Fibroblast of upper back skin (primary cell): ENCODE measurements at regions not wholly inside any gene's neighbourhood (a gene's known extent, or its start where the extent isn't known, plus 50 kb on each side); places are given as distances from the start of the nearest gene placed in this dataset.
"Not testable (repeated sequence)": the region's sequence is repeated elsewhere in the genome, so short reads cannot be mapped to it uniquely, and the experiment has no call there.

ENCODE experiments used
- DNase-seq: peaks from one replicate; pipeline ENCODE4 v3.0.0-alpha.2; 2013

DNA sequence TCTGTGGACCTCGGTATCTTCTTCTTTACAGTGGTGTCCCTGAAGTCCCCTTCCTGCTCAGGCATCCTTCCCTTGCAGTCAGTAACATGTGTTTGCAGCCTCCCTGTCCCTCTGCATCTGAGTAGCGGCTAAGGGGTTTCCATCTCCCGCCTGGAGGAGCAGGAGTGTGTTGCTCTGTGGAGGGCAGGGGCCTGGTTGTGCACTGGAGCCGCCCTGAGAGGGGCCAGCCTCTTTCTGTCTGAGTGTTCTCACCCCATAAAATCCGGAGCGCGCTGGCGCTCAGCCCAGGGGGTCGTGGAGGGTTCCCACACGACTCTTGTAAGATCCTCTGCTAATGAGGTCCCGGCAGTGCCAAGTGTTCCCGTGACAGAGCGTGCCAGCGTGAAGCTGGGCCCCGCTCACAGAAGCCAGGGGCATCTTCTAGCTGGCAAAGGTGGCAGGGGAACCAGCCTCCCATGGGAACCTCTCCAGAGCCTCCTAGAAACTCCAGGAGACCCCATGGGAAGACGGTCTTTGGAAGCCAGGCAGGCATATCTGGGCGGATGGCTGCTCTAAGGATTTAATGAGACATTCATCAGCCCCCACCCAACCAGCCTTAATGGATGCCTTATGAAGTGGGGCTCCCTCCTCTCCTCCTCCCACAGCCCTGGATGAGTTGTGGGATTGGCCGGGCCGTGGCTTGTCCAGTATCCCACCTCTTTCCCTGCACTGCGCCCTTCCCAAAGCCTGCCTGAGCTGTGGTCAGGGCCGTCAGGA is 91.4 kb upstream of the GSE1 start:
- no peak for DNase-seq

- DNase-seq: no peak
Measured at GRCh38 chr16:85522308-85522841, 90.7 kb upstream of the GSE1 start.

DNA sequence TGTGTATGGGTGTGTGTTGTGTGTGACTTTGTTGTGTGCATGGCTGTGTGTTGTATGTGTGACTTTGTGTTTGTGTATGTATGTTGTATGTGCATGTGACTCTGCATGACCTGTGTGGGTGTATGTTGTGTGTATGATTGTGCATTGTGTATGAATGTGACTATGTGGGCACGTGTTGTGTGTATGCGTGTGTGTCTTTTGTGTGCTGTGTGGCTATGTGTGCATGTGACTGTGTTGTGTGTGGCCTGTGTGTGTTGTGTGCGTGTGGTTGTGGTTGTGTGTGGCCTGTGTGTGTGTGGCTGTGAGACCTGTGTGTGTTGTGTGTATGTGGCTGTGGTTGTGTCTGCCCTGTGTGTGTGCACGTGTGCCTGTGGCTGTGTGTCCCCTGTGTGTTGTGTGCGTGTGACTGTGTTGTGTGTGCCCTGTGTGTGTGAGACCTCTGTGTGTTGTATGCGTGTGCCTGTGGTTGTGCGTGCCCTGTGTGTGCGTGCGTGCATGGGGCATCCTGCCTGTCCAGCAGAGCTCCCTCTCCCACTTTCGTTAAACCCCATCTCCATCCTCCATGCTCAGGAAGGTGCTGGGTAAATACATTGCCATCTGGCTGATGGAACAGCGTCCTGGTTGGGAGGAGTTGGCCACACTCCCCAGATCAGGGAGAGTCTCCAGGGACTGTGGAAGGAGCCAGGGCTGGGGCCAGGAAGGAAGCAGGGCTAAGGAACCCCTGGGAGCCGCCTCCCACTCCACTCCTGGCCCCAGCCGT is 90.1 kb upstream of the GSE1 start:
- DNase-seq: peak; percentile 71

- DNase-seq: peak; percentile 49
Measured at GRCh38 chr16:85523602-85524364, 89.3 kb upstream of the GSE1 start.

- DNase-seq: no peak
Measured at GRCh38 chr16:85524365-85524629, 88.8 kb upstream of the GSE1 start.

GRCh38 chr16:85524630-85525419 is 88.3 kb upstream of the GSE1 start:
- DNase-seq: no peak

DNA sequence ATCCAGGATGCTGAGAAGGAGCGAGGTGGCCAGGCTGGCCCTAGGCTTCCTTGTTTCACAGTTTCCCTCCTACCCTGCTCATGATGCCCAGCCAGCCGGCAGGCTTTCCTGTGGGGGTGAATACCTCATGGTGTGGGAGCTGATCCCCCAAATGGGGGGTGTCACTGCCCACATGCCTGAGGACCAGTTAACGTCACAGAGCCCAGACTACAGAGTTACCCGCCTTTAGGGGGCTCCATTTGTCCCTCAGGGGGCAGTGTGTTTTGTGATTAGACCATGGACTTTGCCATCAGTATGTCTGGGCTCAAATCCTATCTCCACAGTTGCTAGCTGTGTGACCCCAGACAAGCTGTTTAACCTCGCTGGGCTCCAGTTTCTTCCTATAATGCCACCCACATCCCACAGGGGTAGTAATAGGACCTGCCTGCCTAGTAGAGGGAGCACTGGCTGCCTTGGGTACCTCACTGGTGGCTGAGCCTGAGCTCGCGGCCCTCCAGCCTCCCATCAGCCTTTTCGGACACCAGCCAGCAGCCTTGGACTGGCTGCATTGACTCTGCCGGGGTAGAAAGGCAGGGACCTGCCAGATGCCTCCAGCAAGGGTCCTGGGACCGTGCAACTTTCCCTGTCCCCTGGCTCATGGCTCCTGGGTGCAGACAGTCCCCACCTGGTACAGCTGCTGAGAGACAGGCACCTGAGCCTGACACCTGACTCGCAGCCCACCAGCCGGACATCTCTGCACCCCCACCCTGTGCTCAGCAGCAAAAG is 87.5 kb upstream of the GSE1 start:
- no peak for DNase-seq

GRCh38 chr16:85526185-85526974 is 86.7 kb upstream of the GSE1 start:
- no peak for DNase-seq

DNA sequence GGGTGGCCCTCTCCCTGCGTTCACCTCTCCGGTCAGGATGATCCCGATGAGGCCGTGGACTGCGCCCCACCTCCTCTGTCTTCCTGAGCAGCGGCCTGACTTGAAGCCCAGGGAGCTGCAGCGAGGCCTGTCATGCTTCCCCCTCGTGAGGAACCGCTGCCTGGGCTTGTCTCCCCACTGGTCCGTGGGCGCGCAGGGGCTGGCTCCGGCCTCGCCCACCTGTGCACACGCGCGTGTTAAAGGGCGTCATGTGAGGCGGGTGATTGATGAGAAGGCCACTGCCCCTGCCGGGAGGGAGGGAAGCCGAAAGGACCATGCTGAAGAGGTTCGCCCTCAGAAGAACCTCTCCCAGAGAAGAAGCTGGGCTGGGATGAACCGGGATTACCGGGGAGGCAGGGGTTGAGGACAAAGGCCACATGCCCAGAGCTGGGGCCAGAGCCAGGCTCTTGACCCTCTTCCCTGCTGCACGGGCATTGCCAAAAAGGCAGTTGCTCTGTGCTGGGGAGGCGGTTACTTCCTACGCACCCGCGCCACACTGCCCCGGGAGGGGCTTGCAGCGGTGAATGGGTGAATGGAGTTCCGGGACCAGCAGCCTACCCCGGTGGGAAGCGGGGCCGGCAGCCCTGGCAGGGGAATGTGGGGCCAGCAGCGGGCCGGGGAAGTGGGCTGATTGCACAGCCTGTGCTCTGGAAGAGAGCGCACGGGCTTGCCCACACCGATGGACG is 85.9 kb upstream of the GSE1 start:
- no peak for DNase-seq

DNA sequence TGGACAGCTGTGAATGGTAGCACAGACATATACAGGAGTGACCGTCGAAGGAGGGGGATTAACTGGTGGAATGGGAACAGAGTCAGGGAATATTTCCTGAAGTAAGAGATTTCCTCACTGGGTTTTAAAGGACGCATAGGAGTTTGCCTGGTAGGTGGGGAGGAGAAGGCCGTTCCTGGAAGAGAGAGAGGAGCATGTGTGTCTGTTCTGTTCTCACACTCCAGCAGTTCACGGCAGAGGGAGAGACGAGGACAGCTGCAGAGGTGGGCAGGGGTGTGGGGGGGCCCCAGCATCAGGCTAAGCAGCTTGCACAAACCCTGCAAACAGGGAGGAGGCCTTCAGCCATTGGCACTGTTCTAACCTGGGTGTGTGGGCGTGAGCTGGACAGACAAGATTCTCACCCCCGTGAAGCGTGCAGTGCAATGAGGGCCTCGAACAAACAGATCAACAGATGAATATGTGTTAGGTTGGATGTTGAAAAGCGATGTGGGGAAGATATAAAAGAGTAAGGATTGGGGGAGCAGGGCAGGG is 85.3 kb upstream of the GSE1 start:
- no peak for DNase-seq

DNA sequence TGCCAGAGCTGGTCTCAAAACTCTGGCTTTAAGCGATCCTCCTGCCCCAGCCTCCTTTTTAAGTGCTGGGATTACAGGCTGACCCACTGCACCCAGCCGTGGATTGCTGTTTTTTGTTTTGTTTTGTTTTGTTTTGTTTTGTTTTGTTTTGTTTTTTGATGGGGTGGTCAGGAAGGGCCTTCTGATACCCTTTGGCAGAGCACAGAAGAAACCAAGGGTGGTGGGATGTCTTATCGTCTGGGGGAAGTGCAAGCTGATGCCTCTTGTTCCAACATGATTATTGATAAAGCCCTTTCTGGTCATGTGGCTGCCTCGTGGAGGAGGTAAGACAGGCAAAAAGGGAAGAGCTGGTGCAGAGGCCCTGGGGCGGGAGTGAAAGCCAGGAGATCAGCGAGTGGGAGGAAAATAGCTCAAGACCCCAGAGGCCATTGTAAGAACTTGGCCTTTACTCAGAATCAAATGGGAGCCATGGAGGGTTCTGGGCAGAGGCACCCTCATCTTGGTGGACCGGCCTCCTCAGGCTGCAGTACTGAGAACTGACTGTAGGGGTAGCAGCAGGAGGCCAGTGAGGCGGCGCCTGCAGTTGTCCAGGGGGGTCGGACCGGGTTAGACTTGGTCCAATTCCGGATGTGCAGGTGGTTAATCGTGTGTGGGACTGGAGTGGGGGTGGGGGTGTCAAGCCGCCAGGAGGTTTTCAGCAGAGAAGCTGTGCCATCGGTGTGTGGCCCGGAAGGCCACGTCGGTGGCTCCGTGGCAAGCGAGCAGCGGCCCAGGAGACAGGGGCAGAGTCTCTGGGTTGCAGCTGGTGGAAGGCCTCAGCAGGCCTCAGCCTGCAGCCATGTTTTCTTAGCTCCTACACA is 84.4 kb upstream of the GSE1 start:
- no peak for DNase-seq

- DNase-seq: no peak
Measured at GRCh38 chr16:85529489-85530369, 83.4 kb upstream of the GSE1 start.

DNA sequence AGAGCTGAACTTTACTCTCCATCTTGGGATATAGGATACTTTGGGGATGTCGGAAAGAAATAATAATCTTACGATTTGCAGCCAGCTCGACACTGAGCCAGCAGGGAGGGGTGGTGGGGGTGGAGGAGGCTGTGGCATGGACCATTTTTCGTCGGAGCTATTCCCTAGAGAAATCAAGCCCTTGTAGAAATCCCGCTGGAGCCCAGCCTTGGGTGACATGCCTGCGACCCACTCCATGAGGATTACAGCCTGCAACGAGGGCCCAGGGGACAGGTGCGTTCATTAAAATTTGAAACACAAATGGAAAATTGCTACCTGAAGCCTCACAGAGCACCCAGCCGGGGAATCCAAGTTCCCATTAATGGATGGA is 82.8 kb upstream of the GSE1 start:
- no peak for DNase-seq

- no peak for DNase-seq
Measured at GRCh38 chr16:85531516-85531915, 81.6 kb upstream of the GSE1 start.

DNA sequence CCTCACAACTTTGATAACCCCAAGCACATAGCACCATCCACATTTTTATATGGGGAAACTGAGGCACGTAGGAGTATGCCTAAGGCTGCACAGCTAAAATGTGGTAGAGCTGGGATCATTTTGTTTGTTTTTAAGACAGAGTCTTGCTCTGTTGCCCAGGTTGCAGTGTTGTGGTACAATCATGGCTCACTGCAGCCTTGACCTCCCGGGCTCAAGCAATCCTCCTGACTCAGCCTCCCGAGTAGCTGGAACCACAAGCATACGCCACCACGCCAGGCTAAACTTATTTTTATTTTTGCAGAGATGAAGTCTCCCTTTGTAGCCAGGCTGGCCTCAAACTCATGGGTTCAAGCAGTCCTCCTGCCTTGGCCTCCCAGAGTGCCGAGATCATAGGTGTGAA is 81.0 kb upstream of the GSE1 start:
- no peak for DNase-seq

DNA sequence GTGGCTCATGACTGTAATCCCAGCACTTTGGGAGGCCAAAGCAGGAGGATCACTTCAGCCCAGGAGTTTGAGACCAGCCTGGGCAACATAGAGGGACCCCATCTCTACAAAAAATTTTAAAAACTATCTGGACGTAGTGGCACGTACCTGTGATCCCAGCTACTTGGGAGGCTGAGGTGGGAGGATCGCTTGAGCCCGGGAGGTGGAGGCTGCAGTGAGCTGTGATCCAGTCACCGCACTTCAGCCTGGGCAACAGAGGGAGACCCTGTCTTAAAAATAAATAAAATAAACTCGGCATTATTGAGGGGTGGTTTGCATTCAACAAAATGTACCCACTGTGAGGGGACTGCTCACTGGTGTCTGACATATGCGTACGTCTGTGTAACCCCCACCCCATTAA is 79.5 kb upstream of the GSE1 start:
- not testable (repeated sequence) for DNase-seq

DNA sequence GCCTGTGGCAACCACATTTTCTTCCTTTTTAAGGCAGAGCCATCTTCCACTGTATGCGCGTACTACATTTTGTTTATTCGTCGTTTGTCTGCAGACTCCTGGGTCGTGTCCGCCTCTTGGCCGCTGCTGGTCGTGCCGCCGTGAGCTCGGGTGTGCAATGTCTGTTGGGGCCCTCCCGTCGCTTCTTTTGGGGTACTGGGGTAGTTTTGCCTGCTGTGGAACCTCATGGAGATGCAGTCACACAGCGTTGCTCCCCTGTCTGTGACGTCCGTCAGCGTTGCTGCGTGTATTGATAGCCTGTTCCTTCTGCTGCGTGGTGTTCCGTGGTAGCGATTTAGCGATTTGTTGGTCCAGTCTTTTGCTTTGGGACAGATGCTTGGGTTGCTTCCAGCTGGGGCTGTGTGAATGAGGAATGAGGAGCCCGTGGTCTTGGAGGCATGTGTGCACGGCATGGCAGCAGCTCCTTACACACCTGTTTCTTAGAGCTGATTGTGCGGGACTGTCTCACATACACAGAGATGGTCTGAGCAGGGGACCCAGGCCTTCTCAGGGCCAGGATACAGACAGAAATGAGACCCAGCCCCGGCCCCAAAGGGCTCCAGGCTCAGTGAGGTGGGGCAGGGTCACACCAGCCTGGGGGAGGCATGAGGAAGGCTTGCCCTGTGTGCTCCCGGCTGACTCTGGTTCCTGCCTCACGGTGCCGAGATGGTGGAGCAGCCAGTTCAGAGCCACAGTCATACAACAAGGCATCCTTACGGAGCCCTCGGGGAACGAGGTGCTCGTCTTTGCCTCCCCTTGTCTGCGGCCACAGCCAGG is 78.4 kb upstream of the GSE1 start:
- DNase-seq: no peak
